ENCODE measurements at regions not wholly inside any gene's neighbourhood (a gene's known extent, or its start where the extent isn't known, plus 50 kb on each side); places are given as distances from the start of the nearest gene placed in this dataset.
"Not testable (repeated sequence)": the region's sequence is repeated elsewhere in the genome, so short reads cannot be mapped to it uniquely, and the experiment has no call there.

DNA sequence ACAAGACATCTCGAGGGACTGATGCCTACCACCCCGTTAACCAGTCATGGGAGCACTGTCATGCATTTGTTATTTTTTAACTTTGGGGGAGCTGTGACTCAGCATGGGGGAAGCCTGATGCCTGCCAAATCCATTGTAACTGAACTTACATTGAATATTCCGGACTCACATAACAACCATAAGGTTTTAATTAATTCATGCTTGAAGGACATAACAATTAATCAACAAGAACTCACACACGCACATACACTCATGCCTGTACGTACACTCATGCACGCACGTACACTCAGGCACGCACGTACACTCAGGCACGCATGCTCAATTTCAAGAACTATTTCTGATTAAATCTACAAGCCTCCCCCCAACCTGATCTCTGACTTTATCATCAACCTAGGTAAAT lies 1639.1 kb downstream of the SUCLG1 start:
- no peak for DNase-seq (ENCODE audit: low read depth in 3 of 3)

- DNase-seq (ENCODE audit: low read depth in 3 of 3): no peak
Observed at GRCh38 chr2:82814146-82814545, 1644.9 kb downstream of the SUCLG1 start.

- no peak for DNase-seq (ENCODE audit: low read depth in 3 of 3)
Observed at GRCh38 chr2:82811946-82812345, 1647.1 kb downstream of the SUCLG1 start.

DNA sequence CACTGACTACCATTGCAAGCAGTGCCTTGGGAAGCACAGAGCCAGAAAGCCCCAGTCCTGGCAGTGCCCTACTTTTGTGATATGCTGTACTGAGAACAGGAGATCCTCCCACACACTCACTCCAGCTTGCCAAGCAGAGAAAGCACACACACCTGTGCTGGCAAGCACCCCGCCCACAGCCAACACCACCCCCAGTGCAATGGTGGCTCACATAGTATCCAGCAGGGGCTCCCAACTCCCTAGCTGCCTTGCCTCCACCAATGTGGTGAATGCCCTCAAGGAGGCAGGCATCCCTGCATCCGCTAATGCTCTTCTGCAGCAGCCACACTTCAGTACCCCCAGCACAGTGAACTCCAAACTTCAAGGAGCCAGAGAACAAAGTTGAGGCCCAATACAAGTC lies 1655.8 kb downstream of the SUCLG1 start:
- no peak for DNase-seq (ENCODE audit: low read depth in 3 of 3)

DNA sequence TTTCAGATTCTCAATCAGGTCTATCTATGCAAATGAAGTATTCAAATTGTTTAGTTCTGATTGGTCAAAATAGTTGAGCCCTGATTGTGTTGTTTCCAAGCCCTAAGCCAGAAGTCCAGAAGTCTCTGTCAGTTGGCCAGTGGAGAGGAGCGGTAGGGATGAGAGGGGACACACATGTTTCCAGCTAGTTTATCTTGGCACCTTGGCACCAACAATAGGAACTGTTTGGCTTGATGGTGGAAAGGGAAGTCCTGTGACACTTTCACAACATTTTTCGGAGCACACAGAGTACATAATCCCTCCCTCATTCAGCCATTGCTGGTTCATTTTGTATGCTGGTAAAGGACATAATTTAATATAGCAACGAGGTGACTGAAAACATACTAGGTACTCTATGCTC lies 1661.6 kb downstream of the SUCLG1 start:
- DNase-seq (ENCODE audit: low read depth in 3 of 3): no peak

DNA sequence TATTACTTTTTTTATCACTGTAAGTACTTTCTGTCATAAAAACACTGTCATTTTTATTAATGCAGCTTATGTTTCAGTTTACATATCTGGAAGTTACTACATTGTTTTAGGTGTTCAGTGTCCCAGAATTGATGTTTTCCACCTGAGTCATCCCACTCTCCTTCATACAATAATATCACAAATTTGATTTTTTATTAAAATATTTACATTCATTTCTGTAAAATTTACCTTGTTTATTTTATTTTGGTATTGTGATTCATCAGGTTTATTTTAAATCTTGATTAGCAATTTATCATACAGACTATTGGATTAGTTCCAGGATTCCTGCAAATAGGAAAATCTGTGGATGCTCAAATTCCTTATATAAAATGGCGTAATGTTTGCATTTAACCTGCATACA lies 1662.9 kb downstream of the SUCLG1 start:
- no peak for DNase-seq (ENCODE audit: low read depth in 3 of 3)

DNA sequence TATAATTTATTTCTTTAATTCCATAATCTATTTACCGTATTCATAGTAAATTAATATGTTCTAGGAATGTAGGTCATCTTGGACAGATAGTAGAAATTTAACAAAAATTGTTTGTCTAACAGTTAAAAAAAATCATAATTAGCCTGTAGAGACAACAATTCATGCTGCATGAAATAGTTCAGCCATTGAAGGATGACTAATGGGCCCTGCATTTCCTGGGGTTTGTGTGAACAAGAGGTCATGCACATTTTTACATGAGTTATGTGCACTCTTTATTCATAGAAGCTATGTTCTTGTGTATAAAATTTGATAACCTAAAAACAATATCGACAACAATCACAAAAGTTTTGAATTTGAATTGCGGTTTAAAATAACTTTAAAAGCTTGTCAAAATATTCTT lies 1663.6 kb downstream of the SUCLG1 start:
- DNase-seq (ENCODE audit: low read depth in 3 of 3): no peak

DNA sequence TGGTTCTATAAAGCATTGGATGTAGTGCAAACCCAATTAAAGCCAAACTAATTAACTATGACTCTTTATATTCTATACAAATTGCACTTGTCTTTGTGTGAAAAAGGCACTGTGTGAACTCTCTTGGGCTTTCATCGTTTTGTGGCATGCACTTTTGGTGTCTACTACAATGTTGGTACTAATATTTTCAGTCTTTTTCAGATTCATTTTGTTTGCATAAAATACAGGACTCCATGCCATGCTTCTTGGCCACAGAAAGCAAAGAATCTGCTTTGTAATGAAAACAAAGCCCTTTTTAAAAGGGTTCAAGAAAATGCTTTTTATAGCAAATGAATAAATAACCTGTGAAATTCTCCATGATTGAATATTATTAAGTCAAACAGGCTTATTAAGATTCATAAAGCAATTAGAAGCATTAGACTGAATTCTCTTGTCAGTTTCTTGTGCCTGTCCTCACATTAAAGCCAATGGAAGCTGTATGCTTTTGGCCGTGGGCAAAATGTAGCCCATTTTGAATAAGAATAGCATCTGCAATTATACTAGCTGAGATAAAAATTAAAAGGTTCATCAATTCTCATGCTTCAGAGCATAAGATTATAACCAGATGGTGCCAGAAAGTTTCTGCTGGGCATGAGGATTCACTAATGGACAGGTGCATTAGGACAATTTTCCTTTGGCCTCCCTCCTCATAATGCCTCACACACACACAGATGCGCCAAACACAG lies 1665.2 kb downstream of the SUCLG1 start:
- DNase-seq (ENCODE audit: low read depth in 3 of 3): no peak

DNA sequence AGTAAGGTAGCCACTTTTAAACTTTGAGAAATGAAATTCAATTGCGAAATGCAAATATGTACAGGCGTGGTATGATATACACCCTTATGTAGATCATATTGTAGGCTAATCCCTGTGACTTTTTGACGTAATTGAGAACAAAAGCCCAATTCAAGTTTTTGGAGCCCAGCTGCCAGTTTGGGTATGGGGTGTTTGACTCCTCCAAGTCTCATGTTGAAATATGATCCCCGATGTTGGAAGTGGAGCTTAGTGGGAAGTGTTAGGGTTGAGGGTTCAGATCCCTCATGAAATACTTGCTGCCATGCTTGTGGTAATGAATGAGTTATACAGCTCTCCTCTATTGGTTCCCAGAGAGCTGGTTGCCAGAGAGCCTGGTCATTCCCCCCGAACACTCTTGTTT lies 1666.8 kb downstream of the SUCLG1 start:
- no peak for DNase-seq (ENCODE audit: low read depth in 3 of 3)

DNA sequence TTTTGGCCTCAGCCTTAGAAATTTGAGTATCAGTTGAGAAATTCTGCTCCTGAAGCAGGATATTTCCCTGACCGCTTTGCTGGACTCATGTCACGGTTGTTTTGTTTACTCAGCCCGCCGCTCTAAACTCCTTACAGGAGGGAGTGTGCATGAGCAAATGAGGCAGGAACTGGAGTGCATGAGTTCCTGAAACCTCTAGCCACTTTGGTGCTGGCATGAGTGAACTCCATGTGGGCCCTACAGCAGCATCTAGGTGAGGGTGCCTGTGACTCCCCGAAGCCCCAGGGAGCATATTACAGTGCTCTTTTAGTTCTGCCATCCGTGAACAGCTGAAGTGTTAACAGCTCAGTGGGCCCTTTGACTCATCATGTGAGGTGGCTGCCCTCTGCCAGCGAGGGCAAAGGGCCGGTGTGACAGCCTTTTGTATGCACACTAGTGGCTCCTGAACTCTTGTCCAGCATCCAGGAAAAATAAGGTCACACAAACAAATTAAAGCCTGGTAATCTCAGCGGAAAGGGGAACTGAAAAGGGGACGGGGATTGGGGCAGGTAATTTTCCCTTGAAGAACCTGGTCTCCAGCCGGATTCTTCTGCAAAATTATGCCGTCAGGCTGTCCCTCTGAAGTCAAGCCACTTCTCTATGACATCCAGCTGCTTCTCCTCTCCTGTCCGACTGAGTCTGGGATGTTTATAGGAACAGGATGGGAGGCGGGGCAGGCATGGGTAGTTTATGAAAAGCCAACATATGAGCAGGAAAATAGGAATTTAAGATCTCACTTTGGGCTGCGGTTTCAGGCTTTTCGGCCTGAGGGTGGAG lies 1668.7 kb downstream of the SUCLG1 start:
- DNase-seq (ENCODE audit: low read depth in 3 of 3): no peak

DNA sequence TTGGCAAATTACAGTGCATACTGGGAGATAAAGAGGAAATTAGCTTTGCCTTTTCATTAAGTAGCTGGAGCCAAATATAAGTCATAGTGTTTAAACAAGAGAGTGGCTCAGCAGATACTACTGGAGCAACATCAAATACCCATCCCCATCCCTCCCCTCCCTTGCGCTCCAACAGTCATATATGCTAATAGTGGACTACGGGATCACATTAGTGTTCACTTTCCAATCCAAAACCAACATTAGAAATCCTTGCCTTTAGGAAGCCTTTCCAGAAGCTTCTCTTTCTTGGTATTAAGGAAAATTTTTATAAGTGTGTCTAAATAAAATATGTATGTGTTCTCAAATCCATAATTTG lies 1669.3 kb downstream of the SUCLG1 start:
- no peak for DNase-seq (ENCODE audit: low read depth in 3 of 3)

DNA sequence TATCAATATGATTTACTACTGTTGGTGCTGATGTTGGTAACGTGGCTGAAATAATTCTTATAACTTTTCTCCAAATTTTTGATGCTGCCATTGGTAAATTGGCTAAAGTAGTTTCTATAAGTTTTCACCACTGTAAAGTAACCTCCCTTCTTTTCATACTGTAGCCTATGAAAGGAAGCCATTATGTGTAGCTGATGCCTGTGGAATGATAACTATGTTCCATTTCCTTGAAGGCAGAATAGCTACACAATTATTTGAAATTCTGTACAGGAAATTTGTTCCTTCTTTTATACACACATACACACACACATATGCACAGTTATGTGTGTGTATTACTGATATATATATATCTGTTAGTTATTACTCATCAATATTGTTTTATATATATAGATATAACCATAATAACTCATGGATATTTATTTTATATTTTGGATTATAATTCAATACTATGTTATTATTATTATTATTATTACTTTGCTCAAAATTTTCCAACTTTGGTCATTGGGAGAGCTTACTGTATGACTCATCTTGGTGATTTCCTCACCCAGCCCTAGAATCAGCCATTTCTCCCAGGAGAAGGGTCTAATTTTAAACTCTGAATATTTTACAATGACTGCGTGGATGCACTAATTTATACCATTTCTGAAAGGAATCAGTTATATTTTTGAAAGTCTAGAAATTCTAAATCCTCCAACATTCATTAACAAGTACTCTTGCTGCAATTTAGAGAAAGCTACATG lies 1677.7 kb downstream of the SUCLG1 start:
- DNase-seq (ENCODE audit: low read depth in 3 of 3): no peak

DNA sequence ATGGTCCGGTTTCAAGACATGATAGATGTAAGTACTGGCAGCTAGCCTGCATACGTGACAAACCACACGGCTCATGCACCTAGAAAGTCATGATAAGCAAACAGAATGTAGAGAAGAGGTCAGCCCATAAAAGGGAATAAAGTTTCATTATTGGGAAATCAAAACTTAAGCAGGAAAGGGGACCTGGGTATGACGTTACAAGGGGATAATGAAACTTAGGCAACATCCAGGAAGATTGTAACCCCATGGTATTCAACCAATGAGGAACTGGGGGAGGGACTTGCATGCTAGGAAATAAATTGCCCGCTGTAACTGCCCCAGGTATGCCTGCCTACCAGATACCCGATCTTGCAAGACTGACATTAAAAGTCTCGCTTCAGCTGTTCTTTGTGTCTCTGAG lies 1679.0 kb downstream of the SUCLG1 start:
- no peak for DNase-seq (ENCODE audit: low read depth in 3 of 3)

DNA sequence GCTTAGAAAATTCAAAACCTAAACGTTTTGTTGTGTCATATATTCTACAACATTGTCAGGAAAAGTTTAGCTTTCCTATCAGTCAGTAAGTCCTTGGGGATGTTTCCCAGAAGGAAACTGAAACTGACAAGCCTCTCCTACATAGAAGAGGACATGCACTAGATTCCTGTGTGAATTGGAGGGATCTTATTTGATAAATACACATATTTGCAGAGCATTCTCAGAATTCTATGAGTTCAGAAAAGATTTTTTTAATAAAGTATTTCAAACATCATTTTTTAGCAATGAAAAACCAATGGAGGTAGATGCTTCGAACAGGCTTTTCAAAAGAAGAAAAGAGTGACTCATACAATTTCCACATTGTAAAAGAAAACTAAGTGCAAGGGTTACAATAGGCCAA lies 1706.7 kb downstream of the SUCLG1 start:
- no peak for DNase-seq (ENCODE audit: low read depth in 3 of 3)

GRCh38 chr2:82748653-82749052 lies 1710.4 kb downstream of the SUCLG1 start:
- no peak for DNase-seq (ENCODE audit: low read depth in 3 of 3)

DNA sequence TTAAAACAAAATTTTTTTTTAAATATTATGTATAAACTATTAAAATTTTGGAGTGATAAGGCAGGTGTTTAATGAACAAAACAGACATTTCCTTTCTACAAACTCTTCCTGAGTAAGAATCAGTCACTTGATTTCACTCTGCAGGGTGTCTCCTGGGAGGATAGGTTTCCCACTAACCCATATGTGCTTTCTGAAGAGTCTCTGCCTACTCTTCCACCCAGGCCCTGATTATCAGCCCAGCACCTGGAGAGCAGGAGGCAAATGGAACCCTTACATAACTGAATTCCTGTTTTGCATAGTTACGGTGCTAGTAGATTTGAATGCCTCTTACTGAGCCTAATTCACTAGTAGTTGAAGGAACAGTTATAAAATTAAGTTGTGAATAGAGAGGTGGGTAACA lies 1718.6 kb downstream of the SUCLG1 start:
- DNase-seq (ENCODE audit: low read depth in 3 of 3): no peak

DNA sequence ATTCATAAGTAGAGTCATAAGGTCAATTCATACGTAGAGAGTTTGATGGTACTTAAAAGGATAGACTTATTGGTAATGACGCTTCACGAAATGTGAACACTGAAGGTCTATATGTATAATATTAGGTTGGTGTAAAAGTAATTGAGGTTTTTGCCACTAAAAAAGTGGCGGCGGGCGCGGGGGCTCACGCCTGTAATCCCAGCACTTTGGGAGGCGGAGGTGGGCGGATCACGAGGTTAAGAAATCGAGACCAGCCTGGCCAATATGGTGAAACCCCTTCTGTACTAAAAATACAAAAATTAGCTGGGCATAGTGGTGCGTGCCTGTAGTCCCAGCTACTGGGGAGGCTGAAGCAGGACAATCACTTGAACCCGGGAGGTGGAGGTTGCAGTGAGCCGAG lies 1721.1 kb downstream of the SUCLG1 start:
- not testable (repeated sequence) for DNase-seq (ENCODE audit: low read depth in 3 of 3)

- no peak for DNase-seq (ENCODE audit: low read depth in 3 of 3)
Observed at GRCh38 chr2:82735336-82735735, 1723.7 kb downstream of the SUCLG1 start.

- DNase-seq (ENCODE audit: low read depth in 3 of 3): no peak
Observed at GRCh38 chr2:82731824-82732223, 1727.3 kb downstream of the SUCLG1 start.

DNA sequence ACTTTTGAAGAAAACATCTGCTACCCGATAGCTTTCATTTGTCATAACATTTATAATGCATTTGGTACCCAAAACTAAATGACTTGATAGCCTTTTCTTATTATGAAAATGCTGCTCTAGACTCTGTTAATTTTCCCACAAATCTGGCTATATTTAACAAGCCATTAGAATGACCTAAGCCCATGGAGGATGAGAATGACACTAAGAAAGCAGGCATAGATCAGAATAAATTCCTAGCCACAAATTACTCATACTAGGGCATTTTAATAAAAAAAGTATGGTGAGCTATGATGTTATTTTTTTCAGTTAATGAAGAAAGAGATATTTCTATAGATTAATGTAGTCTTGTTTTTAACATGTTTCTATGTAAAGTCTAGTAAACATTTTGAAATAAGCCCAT lies 1728.3 kb downstream of the SUCLG1 start:
- DNase-seq (ENCODE audit: low read depth in 3 of 3): no peak

DNA sequence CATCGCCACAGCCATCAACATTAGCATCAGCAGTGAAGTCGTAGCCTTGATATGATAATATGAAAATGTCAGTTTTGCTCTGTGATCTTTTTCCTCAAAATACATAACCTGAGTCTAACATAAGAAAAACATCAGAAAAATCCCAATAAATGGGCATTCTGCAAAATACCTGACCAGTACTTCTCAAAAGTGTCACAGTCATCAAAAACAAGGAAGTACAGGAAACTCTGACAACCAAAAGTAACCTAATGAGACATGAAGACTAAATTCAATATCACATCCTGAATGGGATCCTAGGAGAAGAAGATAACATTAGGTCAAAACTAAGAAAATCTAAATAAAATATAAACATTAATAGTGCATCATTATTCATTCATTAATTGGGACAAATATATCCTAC lies 1731.0 kb downstream of the SUCLG1 start:
- DNase-seq (ENCODE audit: low read depth in 3 of 3): no peak

- DNase-seq (ENCODE audit: low read depth in 3 of 3): no peak
Observed at GRCh38 chr2:82708681-82709080, 1750.4 kb downstream of the SUCLG1 start.

DNA sequence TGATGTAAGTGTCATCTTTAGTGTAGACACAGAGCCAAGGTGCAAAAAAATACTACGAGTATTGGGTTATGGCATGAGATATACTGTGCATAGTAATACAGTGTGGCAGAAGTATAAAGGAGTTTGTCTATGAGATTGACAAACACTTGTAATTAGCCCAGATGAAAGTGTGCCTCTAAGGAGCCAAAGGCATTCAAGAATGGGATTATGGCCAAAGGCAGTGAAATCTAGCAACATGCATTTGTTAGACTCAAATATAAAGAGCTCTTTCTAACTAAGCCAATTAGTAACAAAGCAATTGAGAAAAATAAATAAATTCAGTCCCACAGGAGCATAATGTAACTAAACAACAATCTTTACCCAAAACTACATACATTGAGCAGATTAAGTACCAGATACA lies 1761.8 kb downstream of the SUCLG1 start:
- DNase-seq (ENCODE audit: low read depth in 3 of 3): no peak

Data from stimulated activated CD4-positive, alpha-beta T cell treated with anti-CD3 and anti-CD28 coated beads, TNF-alpha, amount 100 ng/mL, for 4 hours (primary cell).